Upper lobe of left lung (tissue), 6 donors: ENCODE measurements at regions not wholly inside any gene's neighbourhood (a gene's known extent, or its start where the extent isn't known, plus 50 kb on each side); places are given as distances from the start of the nearest gene placed in this dataset.

ENCODE experiments used
- ATAC-seq, 2 donors: fragments of 200-7000 bp; cut with Tn5 transposase; one replicate each; pipeline ENCODE4 v1.9.1; 2022; ENCODE audit warnings: mild to moderate bottlenecking in 2 of 2, moderate library complexity in 2 of 2; ENCODE audit not compliant: low FRiP score in 2 of 2
- DNase-seq, 2 donors: peaks; one replicate each; pipeline ENCODE4 v3.0.0-alpha.2; 2019 to 2020
- H3K27ac ChIP-seq, 4 donors: fragments of 200-600 bp; sonication (generic); one replicate each; pipeline ENCODE4 v1.5.1; 2016 to 2019
- H3K27me3 ChIP-seq, 4 donors: fragments of 200-600 bp; sonication (generic); one replicate each; pipeline ENCODE4 v1.5.1; 2017 to 2019
- H3K36me3 ChIP-seq, 4 donors: fragments of 200-600 bp; sonication (generic); one replicate each; pipeline ENCODE4 v1.5.1; 2016 to 2019
- H3K4me1 ChIP-seq, 4 donors: fragments of 200-600 bp; sonication (generic); one replicate each; pipeline ENCODE4 v1.5.1; 2018 to 2019
- H3K4me3 ChIP-seq, 4 donors: fragments of 200-600 bp; sonication (generic); one replicate each; pipeline ENCODE4 v1.5.1; 2017 to 2019; ENCODE audit warnings: mild to moderate bottlenecking in 2 of 4, moderate library complexity in 1 of 4
- H3K9me3 ChIP-seq, 4 donors: fragments of 200-600 bp; sonication (generic); one replicate each; pipeline ENCODE4 v1.5.1; 2018 to 2019
- CTCF ChIP-seq, 6 experiments: fragments of 450-650 bp in 4 of 6; fragments of 200-600 bp in 2 of 6; sonication (generic) in 2 of 6; IDR thresholded peaks; one replicate each; pipeline ENCODE4 v1.5.1; 2016 to 2019; ENCODE audit warnings: antibody characterized with exemption in 6 of 6
- EP300 ChIP-seq, 4 donors: sonication (generic); formaldehyde crosslinking; IDR thresholded peaks; one replicate each; pipeline ENCODE4 v1.5.1; 2017; ENCODE audit warnings: antibody characterized with exemption in 4 of 4, control low read depth in 2 of 4
- POLR2A ChIP-seq, 4 donors: fragments of 450-650 bp; IDR thresholded peaks; one replicate each; pipeline ENCODE4 v1.5.1; 2016 to 2017; ENCODE audit warnings: antibody characterized with exemption in 4 of 4, mild to moderate bottlenecking in 2 of 4
- POLR2AphosphoS5 ChIP-seq, 2 donors: sonication (generic); formaldehyde crosslinking; IDR thresholded peaks; one replicate each; pipeline ENCODE4 v1.5.1; 2017; ENCODE audit warnings: antibody characterized with exemption in 2 of 2
- WGBS, 2 donors: methylation state at CpG; one replicate each; pipeline ENCODE4 v1.1.5; 2017 to 2018; 5-methylcytosine and 5-hydroxymethylcytosine counted together
- donor health status: DM: no; HTN: no; CAD: no; lungs with moderate emphysema.
- donor health status: DM: no; HTN: yes; CAD: no; lungs with severe emphysema.

GRCh38 chr6:147037881-147038280 is 166.3 kb upstream of the STXBP5 start:
- 78 to 87% methylated on average over 2 of the region's 2 CpGs for WGBS, 2 donors
- TF ChIP-seq POLR2AphosphoS5 (IDR thresholded peaks at IDR 0.05) (no peak), POLR2A (IDR thresholded peaks at IDR 0.05) (no peak), EP300 (IDR thresholded peaks at IDR 0.05) (no peak), CTCF (IDR thresholded peaks at IDR 0.05) (no peak)
- Histone ChIP-seq H3K27ac (no peak overlapping the region), H3K4me3 (no peak overlapping the region), H3K36me3 (no peaks in the 10 kb centered on the region), H3K27me3 (no peaks in the 10 kb centered on the region), H3K9me3 (no peaks in the 10 kb centered on the region), H3K4me1 (no peaks in the 10 kb centered on the region)
- ATAC-seq (no peak), DNase-seq (no peak)

- H3K27ac ChIP-seq = no peak overlapping the region
- 81 to 84% methylated on average over 2 of the region's 2 CpGs for WGBS, 2 donors
- TF ChIP-seq CTCF (IDR thresholded peaks at IDR 0.05) (no peak), POLR2A (IDR thresholded peaks at IDR 0.05) (no peak), EP300 (IDR thresholded peaks at IDR 0.05) (no peak), POLR2AphosphoS5 (IDR thresholded peaks at IDR 0.05) (no peak)
- no peak overlapping the region for H3K4me3 ChIP-seq
- no peak for ATAC-seq
- no peaks in the 10 kb centered on the region for H3K27me3 ChIP-seq
- no peaks in the 10 kb centered on the region for H3K4me1 ChIP-seq
- H3K9me3 ChIP-seq = peaks cover 0 to 8% (median 3%) of the 10 kb centered on the region in 4 donors
- no peak for DNase-seq
- no peaks in the 10 kb centered on the region for H3K36me3 ChIP-seq
These were observed 163.9 kb upstream of the STXBP5 start for GRCh38 chr6:147040121-147040910.

- WGBS, 2 donors = 84 to 86% methylated on average over 2 of the region's 2 CpGs
- no peak for TF ChIP-seq POLR2A (IDR thresholded peaks at IDR 0.05)
- no peak for TF ChIP-seq EP300 (IDR thresholded peaks at IDR 0.05)
- TF ChIP-seq POLR2AphosphoS5 (IDR thresholded peaks at IDR 0.05) = no peak
- TF ChIP-seq CTCF (IDR thresholded peaks at IDR 0.05) = no peak
- no peak overlapping the region for H3K27ac ChIP-seq
- no peaks in the 10 kb centered on the region for H3K27me3 ChIP-seq
- H3K4me1 ChIP-seq = no peaks in the 10 kb centered on the region
- DNase-seq (no peak), ATAC-seq (no peak)
- H3K4me3 ChIP-seq = no peak overlapping the region
- no peaks in the 10 kb centered on the region for H3K36me3 ChIP-seq
- peaks cover 0 to 8% (median 3%) of the 10 kb centered on the region in 4 donors for H3K9me3 ChIP-seq
These were observed 161.5 kb upstream of the STXBP5 start for GRCh38 chr6:147042679-147043078.

GRCh38 chr6:147043994-147044477 is 160.2 kb upstream of the STXBP5 start:
- WGBS, 2 donors = 83 to 86% methylated on average over 5 of the region's 5 CpGs
- Histone ChIP-seq H3K27me3 (no peaks in the 10 kb centered on the region), H3K9me3 (peaks cover 0 to 8% (median 3%) of the 10 kb centered on the region in 4 donors), H3K36me3 (no peaks in the 10 kb centered on the region), H3K27ac (no peak overlapping the region), H3K4me3 (no peak overlapping the region), H3K4me1 (no peaks in the 10 kb centered on the region)
- DNase-seq = no peak
- no peak for ATAC-seq
- no peak for TF ChIP-seq POLR2A (IDR thresholded peaks at IDR 0.05)
- no peak for TF ChIP-seq EP300 (IDR thresholded peaks at IDR 0.05)
- no peak for TF ChIP-seq CTCF (IDR thresholded peaks at IDR 0.05)
- TF ChIP-seq POLR2AphosphoS5 (IDR thresholded peaks at IDR 0.05) = no peak
